Stomach (tissue), 4 donors: ENCODE measurements at regions not wholly inside any gene's neighbourhood (a gene's known extent, or its start where the extent isn't known, plus 50 kb on each side); places are given as distances from the start of the nearest gene placed in this dataset.

Source experiments
- EP300 ChIP-seq: sonication (generic); formaldehyde crosslinking; IDR thresholded peaks from one replicate; pipeline ENCODE4 v1.6.1; 2017; ENCODE audit warnings: antibody characterized with exemption
- POLR2A ChIP-seq, 4 donors: fragments of 450-650 bp; IDR thresholded peaks; one replicate each; pipeline ENCODE4 v1.6.1; 2016; ENCODE audit warnings: antibody characterized with exemption in 4 of 4, control low read depth in 2 of 4, mild to moderate bottlenecking in 1 of 4, moderate library complexity in 1 of 4
- POLR2AphosphoS5 ChIP-seq, 3 donors: sonication (generic); formaldehyde crosslinking; IDR thresholded peaks; one replicate each; pipeline ENCODE4 v1.6.1; 2016; ENCODE audit warnings: antibody characterized with exemption in 3 of 3
- TF ChIP-seq, protein P1 (sequence below), 7 experiments: fragments of 450-650 bp in 4 of 7; fragments of 200-600 bp in 3 of 7; sonication (generic) in 3 of 7; IDR thresholded peaks; one replicate each; pipeline ENCODE4 v1.5.1; 2016 to 2019; ENCODE audit warnings: antibody characterized with exemption in 7 of 7, control low read depth in 2 of 7, mild to moderate bottlenecking in 1 of 7

DNA sequence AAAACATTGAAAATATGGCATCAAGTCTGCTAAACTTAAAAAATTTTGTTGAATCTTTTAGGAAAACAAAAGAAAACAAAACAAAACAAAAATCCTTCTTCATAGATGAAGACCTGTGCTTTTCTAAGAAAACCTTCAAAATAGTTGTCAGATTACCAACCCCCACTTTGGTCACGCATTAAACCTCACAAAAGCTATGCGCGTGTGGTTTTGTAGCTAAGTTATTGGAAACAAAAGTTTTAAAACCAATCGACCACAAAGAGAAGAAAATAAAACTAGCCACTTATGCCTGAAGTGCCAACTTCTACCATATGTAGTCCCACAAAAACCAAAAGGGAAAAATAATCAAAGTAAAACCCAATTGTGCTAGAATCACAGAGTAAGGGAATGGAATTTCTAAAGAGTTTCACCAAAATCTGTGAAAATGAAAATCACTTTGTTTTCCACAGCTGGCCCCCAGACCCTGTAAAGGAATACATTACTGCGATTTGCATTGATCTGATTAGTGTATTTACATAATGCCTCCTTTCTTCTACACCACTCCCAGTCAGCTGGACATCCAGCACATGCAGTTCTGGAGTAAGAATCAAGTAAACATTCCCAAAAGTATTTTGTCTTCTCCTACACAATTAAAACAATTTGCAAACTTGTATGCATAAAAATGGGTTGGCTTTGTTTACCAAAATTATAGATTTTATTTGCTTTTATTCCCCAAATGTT lies 330.1 kb upstream of the DKK2 start:
- TF ChIP-seq, protein P1, sequence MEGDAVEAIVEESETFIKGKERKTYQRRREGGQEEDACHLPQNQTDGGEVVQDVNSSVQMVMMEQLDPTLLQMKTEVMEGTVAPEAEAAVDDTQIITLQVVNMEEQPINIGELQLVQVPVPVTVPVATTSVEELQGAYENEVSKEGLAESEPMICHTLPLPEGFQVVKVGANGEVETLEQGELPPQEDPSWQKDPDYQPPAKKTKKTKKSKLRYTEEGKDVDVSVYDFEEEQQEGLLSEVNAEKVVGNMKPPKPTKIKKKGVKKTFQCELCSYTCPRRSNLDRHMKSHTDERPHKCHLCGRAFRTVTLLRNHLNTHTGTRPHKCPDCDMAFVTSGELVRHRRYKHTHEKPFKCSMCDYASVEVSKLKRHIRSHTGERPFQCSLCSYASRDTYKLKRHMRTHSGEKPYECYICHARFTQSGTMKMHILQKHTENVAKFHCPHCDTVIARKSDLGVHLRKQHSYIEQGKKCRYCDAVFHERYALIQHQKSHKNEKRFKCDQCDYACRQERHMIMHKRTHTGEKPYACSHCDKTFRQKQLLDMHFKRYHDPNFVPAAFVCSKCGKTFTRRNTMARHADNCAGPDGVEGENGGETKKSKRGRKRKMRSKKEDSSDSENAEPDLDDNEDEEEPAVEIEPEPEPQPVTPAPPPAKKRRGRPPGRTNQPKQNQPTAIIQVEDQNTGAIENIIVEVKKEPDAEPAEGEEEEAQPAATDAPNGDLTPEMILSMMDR (IDR thresholded peaks at IDR 0.05): no peak
- TF ChIP-seq POLR2AphosphoS5 (IDR thresholded peaks at IDR 0.05) (no peak), POLR2A (IDR thresholded peaks at IDR 0.05) (no peak), EP300 (no peak)
